ENCODE measurements at regions not wholly inside any gene's neighbourhood (a gene's known extent, or its start where the extent isn't known, plus 50 kb on each side); places are given as distances from the start of the nearest gene placed in this dataset.

DNA sequence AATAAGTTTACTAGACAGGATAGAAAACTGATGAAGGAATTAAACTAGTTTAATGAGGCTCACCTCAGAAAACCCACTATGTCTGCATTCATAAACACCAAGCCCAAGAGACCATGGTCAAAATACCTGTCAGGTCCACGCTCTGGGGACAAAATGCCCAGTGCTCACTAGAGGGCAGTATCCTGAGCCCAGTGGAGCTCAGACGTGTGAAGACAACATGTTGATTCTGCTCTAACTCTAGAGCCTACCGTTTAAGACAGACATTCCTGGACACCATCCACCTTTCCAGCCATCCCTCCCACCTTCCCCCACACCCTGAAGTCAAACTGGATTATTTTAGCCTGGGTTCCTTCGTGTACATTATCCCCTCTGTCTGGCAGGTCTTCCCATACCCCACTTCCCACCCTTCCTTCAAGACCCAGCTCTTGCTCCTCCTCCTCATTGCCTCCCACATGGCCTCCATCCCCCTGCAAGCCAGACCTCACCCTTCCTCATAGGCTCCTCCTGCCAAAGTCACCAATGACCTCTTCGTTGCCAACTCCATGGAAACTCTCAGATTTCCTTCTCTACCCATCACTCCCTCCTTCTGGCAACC lies 142.3 kb upstream of the FSTL4 start:
- peaks cover 0 to 6% (median 0%) of the 10 kb centered on the region in 4 experiments; a peak in 3 of 7 replicates for H3K27me3 ChIP-seq (replicated peaks in 1 of 4; ENCODE audit: control insufficient read depth in 3 of 4, extremely low read depth in 1 of 4, insufficient read depth in 3 of 4, low read length in 3 of 4)
- no peak overlapping the region for H3K4me2 ChIP-seq (ENCODE audit: insufficient read depth in 1 of 2, low read depth in 2 of 2, low read length in 2 of 2)
- H3K36me3 ChIP-seq (ENCODE audit: control insufficient read depth in 2 of 4, insufficient read depth in 4 of 4, low read length in 3 of 4) = no peaks in the 10 kb centered on the region
- H3K79me2 ChIP-seq (ENCODE audit: control insufficient read depth in 1 of 2, insufficient read depth in 2 of 2, low read length in 2 of 2) = no peaks in the 10 kb centered on the region
- H2BK5ac ChIP-seq (ENCODE audit: low read depth, low read length) = no peak overlapping the region
- H2AK5ac ChIP-seq (ENCODE audit: low read depth, low read length) = no peak overlapping the region
- no peak overlapping the region for H3K14ac ChIP-seq (ENCODE audit: insufficient read length)
- H3K4me3 ChIP-seq (ENCODE audit: extremely low read depth in 1 of 4, insufficient read depth in 2 of 4, low read depth in 3 of 4, low read length in 4 of 4) = no peak overlapping the region
- peak; percentile 9 to 54 for DNase-seq (ENCODE audit: low read depth in 1 of 2, low spot score in 2 of 2)
- H4K5ac ChIP-seq (ENCODE audit: insufficient read length, low read depth, low read length) = no peak overlapping the region
- H4K20me1 ChIP-seq (replicated peaks in 1 of 2; ENCODE audit: control insufficient read depth in 1 of 2, insufficient read depth in 2 of 2, low read length in 2 of 2) = no peaks in the 10 kb centered on the region
- no peaks in the 10 kb centered on the region for H3K9me3 ChIP-seq (ENCODE audit: insufficient read depth in 2 of 2, low read depth in 1 of 2, low read length in 1 of 2)
- H4K8ac ChIP-seq (ENCODE audit: extremely low read depth, insufficient read depth, low read length) = no peak overlapping the region
- H3K79me1 ChIP-seq (ENCODE audit: low read depth, low read length) = no peaks in the 10 kb centered on the region
- no peaks in the 10 kb centered on the region for H3K4me1 ChIP-seq (replicated peaks in 1 of 4; ENCODE audit: control insufficient read depth in 3 of 4, insufficient read depth in 4 of 4, low read length in 3 of 4)
- H2AFZ ChIP-seq (ENCODE audit: low read length) = peak overlapping the region; percentile 55; the same call in 1 of the 2 replicates
- H3K9ac ChIP-seq (replicated peaks in 1 of 4; ENCODE audit: extremely low read depth in 1 of 4, low read depth in 3 of 4, low read length in 3 of 4) = no peak overlapping the region
- no peak overlapping the region for H3K56ac ChIP-seq (replicated peaks; ENCODE audit: insufficient read length, low read depth, low read length)
- WGBS, 2 experiments (ENCODE audit: extremely low coverage in 1 of 2, insufficient coverage in 1 of 2, insufficient read length in 1 of 2, insufficient replicate concordance in 2 of 2, low coverage in 1 of 2, low lambda C conversion rate in 2 of 2, missing lambda C conversion rate in 1 of 2) = 42% methylated on average over 5 of the region's 5 CpGs; no CpG with 5 or more reads in 1 of the 2 experiments
- no peak overlapping the region for H2BK120ac ChIP-seq (replicated peaks; ENCODE audit: low read depth, low read length)
- CTCF ChIA-PET (ENCODE audit: partially characterized antibody) = interaction anchor here (0.5 to 7.7 kb wide), 43 partner anchors 9 to 699 kb away, joined by 3 to 63 read pairs (median 4); no protein-coding TSS in a partner anchor
- H4K91ac ChIP-seq (replicated peaks; ENCODE audit: insufficient read length, low read length) = no peak overlapping the region
- FAIRE-seq = peak; percentile 90
- H2BK15ac ChIP-seq (ENCODE audit: low read length) = no peak overlapping the region
- H3K18ac ChIP-seq (ENCODE audit: extremely low read depth, low read length) = no peak overlapping the region
- H2BK20ac ChIP-seq (ENCODE audit: low read length) = no peak overlapping the region
- POLR2A ChIA-PET (ENCODE audit: partially characterized antibody) = no interaction called here
- H3K23me2 ChIP-seq (ENCODE audit: low read depth, low read length) = no peaks in the 10 kb centered on the region
- H3K4ac ChIP-seq (replicated peaks; ENCODE audit: insufficient read length, low read depth, low read length) = no peak overlapping the region
- H2BK12ac ChIP-seq (ENCODE audit: low read depth, low read length) = no peak overlapping the region
- no peak overlapping the region for H3K27ac ChIP-seq (ENCODE audit: low read depth, low read length)
- H3K23ac ChIP-seq (ENCODE audit: insufficient read length) = no peak overlapping the region
- TF ChIP-seq CBX8 (IDR thresholded peaks at IDR 0.05; ENCODE audit: borderline replicate concordance, low read depth, low read length) (no peak), CBX5 (IDR thresholded peaks at IDR 0.05; ENCODE audit: low read depth, low read length) (no peak), CTCF (IDR thresholded peaks at IDR 0.05; ENCODE audit: control extremely low read depth in 1 of 3, insufficient read depth in 1 of 3, low read depth in 1 of 3, low read length in 3 of 3) (peak; percentile 75 to 95 (median 80)), SIN3A (conservative IDR thresholded peaks at IDR 0.05 in 1 of 2, IDR thresholded peaks at IDR 0.05 in 1 of 2; ENCODE audit: low read depth in 1 of 2, low read length in 2 of 2) (no peak), GABPA (IDR thresholded peaks at IDR 0.05; ENCODE audit: borderline replicate concordance, insufficient read depth, low read length) (no peak), RNF2 (IDR thresholded peaks at IDR 0.05; ENCODE audit: borderline replicate concordance, low read depth, low read length, missing control alignments, poor library complexity, severe bottlenecking) (no peak), E2F6 (IDR thresholded peaks at IDR 0.05) (peak; percentile 78), BACH1 (IDR thresholded peaks at IDR 0.05; ENCODE audit: low read length) (no peak), MAX (IDR thresholded peaks at IDR 0.05) (peak; percentile 70)
